HG02759 (cell line): ENCODE measurements at regions not wholly inside any gene's neighbourhood (a gene's known extent, or its start where the extent isn't known, plus 50 kb on each side); places are given as distances from the start of the nearest gene placed in this dataset.

Experiments used
- ATAC-seq: cut with Tn5 transposase; IDR thresholded peaks from one replicate; pipeline ENCODE4 v1.9.1; 2021; ENCODE audit warnings: mild to moderate bottlenecking, moderate library complexity; ENCODE audit not compliant: unreplicated experiment

DNA sequence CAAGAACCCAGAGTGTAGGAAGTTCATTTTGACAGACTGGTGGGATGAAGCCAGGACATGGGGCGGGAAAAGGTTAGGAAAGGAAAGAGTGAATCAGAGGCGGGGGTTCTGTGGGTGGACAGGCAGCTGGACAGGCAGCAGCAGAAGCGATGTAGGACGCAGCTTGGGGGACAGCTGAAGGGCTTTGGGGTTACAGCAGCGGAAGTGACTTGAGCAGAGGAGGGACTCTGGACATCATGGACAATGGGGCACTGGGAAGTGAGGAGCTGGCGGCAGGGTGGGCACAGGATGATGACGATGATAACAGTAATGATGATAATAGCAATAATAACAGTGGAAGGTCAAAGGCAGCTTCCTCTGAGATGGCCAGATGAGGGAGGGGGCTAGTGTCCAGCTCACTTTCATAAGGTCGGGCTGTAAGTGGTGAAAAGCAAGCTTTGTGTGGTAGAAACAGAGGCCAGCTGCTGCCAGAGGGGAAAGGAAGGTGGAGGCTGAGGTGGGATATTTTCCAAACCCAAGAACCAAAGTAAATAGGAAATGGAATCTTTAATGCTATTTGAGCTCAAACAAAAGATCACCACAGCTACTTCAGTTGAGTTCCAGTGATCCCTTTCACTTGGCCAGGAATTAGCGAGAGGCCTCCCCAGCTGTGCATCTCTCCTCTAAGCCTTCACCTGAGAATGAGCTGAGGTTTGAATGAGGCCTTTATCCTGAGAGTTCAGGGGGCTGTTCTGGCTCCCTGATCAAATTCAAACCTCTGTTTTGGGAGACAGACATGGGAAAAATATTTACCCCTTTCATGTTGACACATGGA, 433.5 kb downstream of the DHX35 start:
- no peak for ATAC-seq

DNA sequence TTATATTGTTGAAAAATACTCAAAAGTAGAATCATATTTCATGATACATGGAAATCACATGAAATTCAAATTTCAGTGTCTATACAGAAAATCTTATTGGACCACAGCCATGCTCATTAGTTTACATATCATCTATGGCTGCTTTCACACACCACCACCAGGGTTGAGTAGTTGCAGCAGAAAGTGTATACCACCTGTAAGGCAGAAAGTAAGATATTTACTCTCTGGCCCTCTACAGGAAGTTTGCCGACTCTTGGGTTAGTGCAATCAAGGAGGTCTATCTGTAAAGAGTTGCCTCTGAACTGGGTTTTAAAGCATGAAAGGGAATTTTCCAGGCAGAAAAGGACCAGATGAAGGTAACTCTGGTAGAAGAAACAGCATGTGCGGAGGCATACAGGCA, 432.3 kb downstream of the DHX35 start:
- ATAC-seq: no peak

DNA sequence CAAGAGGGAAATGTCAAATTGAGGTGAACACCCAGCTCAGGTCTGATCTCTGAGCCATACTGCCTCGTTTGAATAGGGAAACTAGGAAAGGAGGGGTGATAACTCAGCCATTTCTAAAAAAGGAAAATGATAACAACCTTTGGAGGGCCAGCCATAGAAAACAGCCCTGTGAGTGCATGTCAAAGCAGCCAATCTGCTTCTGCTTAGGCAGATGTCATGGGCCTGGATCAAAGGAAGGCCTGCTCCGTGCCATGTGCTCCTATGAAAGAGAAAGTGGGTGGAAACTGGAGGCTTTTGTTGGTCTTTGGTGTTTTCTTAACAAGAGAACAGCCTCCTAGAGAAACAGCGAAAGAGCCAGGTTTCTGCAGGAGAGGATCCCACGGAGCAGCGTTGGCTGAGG, 428.0 kb downstream of the DHX35 start:
- no peak for ATAC-seq

DNA sequence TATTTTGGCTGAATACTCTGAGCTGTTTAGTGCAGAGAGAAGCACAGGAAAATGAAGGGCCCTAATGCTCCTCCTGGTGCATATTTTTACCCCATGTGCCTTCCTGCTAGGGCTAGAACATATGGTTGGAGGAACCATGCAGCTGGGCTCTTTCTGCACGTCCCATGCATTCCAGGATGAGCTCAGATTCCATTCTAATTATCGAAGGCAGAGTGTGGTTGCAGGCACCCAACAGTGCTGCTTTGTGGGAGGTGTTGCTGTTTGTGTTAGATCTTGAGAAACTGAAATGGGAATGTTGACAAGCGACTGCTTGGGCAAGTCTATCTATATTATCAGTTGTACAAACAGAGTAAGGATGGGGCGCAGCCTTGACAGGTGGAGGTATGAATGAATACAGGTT, 419.5 kb downstream of the DHX35 start:
- no peak for ATAC-seq

DNA sequence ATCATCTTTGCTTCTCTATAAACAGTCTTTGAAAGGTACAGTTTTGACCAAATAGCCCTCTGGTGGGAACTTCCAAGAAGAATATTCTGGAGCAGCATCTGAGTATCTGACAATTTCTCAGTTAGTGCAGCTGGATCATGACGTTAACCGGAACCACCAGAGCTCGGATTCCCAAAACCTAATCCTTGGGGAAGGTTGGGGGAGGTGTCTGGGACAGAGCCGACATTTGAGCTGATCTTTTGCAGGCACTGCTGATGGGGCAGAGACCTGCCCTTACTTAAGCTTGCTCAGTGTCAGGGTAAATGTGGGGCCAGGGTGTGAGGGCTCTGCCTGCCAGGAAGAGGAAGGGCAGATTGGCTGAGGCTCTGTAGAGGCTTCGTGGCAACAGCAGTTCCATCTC, 416.6 kb downstream of the DHX35 start:
- ATAC-seq: no peak

DNA sequence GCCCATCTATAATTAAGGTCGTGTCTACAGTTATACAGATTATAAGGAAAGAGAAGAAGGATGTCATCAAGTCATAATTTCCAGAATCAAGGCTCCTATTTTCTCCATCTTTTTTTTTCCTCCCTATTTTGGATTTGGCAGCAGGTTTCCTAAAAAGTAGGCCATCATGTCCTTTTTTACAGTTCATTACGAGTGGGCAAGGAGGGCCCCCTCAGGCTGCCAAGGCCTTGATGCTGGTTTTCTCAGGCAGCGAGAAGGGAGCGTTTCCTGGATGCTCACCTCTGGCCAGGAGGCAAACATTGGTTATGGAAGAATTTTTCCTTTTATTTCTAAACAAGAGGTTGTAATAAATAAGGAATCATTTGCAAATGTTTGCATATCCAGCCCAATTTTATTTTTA, 414.6 kb downstream of the DHX35 start:
- ATAC-seq: no peak

DNA sequence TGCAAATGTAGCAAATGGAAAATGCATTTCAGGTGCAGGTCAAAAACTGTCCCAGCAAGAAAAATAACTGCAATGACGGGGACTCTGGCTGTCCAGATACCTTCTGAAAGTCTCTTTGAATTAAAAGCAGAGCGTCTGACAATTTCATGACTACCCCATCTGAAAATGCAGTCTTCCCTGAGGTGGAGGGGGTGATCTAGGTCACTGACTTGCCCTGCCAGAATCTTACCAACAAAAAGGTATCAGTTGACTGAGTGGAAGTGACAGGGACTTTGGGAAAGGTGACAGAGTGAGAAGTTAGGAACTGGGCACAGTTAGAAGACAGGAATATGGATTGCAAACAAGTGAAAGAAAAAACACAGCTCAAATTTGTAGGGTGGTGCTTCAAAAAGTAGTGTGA, 402.2 kb downstream of the DHX35 start:
- ATAC-seq: no peak

DNA sequence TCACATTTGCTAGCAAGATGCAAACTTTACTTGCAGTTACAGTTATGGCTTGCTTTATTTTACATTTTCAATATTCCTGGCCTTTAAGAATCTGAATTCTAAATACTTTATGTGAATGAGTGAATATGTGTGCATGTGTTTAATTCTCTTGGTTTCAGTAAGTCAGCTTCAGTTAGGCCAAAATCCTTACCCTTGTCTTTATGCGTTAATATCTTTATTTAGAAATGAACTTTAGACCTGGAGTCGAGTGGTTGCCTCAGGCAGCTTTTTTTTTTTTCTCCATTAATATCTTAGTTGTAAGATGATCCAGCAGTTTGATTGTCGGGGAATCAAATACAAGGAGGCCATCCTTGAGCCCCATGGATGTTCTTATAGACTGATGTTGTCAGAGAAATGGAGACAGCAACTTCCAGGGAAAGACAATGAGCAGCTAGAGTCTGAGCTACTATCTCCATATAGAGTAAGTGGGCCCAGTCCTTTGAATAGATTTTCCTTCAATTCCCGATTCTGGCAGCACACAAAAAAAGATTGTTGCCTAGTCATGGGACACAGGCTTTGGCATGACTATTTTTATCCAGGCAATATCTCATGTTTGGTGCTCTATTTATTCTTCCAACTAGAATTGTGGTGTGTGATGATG, 398.0 kb downstream of the DHX35 start:
- ATAC-seq: no peak

DNA sequence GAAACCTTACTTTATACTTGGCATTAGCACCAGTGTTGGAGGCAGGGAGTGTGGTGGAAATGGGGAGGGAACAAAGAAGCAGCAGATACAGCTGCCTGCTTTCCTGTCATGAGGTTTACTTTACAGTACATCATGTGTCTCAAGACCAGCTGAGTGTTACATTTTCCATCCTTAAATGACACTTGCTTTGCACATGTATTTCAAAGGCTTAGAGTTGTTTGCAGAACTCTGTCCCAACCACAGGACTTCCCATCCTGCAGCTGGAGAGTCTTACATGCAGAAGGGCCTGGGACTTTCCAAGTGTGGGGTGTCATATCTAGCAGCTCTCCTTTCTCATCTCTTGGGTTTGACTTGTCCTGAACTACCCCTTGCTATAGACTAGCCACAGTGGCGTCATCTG, 395.9 kb downstream of the DHX35 start:
- peak; percentile 78 for ATAC-seq

DNA sequence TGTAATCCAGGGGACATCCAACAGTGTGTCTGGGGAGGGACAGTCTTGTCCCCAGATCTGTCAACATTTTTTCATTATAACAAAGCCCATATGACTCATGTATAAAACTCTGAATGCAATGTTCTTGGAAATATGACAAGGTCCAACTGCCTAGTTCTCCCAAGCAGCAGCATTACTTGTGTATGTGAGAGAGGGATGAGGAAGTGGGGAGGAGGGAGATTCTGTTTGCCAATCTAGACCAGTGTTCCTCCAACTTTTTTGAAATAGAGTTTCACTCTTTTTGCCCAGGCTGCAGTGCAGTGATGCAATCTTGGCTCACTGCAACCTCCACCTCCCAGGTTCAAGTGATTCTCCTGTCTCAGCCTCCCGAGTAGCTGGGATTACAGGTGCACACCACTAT, 394.8 kb downstream of the DHX35 start:
- no peak for ATAC-seq

DNA sequence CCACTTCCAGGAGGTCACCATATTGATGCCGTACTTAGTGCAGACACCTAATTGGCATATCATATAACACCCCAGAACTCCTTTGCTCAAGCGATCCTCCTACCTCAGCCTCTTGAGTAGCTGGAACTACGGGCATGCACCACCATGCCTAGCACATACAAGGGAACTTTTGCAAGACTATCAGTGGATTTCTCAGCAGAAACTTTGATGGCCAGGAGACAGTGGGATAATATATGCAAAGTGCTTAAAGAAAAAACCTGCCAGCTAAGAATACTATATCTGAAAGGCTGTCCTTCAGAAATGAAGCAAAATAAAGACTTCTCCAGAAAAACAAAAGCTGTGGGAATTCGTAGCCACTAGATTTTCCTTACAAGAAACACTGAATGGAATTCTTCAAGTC, 387.1 kb downstream of the DHX35 start:
- no peak for ATAC-seq

DNA sequence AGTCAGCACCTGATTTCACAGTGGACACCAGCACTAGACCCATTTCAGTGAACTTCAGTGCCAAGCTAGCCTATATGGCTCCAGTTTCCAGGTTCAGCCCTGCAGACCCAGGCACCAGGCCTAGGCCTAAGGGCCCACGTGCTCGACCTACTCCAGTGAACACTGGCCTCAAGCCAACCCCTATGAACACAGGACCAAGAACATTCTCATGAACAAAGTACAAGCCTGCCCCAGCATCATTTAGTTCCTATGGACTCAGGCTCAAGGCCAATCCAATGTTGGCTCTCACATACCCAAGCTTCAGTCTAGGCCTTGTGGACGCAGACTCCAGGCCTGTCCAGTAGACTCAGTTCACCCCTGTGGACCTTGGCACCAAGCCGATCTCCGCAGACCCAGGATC, 385.5 kb downstream of the DHX35 start:
- no peak for ATAC-seq

DNA sequence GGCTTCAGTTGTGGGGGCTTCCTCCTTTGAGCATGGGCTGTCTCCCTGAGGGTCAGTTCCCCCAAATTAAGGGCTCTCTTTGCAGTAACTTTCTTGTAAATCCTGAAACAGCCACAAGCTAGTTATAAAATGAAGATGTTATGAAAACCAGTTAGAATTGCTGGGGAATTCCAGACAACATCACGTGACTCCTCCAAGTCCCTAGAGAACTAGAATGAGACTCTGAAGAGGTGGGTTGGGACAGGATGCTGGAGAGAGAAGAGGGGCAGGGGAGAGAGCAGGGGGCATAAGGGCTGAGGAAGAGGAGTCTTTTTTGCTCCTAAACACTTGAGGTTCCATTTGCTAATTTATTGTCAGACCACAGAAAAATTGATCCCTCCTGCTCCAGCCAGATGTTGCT, 380.3 kb downstream of the DHX35 start:
- ATAC-seq: no peak

DNA sequence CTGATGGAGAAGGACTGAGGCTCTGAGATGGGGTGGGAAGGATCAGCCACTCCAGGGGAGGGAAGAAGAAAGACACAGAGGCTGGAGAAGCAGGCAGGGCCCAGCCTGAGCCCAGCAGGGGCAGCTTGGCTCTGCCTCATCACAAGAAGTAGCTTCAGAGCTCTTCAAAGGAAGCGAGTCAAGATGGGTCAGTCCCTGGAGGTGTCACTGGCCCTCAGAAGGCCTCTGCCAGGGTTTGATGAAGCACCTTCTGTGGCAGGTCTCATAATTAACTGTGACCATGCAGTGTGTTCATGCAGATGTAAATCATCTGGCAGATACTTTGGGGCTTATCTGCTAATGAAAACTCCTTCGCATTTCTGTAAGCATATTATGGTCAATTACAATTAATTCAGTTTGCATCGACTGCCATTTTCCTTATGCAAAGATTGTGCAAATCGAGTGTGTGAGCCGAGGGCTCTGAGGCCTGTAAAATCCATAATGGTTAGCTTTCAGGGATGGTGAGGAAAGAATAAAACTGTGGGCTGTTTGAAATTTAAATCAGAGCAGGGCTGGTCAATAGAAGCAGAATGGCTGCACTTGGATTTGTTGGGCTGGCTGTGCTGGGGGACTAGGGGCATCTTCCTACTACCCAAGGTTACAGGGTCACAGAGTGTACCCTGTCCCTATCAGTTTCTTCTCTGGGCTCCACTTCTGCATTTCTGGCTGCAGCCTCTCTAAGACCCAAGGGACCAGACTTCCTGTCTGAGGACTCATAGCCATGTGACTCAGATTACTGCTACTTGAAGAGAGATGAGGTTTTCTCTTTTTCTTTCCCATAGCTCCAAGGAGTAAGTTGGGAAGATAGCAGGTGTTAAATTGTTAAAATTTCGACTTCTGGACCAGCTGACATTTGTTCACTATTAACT, 376.6 kb downstream of the DHX35 start:
- ATAC-seq: peak; percentile 99

DNA sequence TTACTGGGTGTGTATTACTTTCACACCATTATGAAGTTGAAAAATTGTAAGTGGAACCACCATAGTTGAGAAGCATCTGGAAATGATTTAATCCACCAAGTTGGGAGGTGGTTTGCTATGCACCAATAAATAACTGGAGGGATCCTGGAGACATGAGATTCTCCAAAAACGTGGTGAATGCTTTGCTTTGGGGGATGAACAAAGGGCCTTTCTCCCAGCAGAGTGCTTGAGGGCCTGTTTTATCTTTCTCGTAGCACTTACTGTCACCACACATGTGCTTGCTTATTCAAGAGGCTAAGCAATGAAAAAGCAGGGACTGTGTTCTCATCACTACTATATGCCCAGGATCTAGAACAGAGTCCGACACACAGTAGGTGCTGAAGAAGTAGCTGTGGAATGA, 371.1 kb downstream of the DHX35 start:
- ATAC-seq: no peak

DNA sequence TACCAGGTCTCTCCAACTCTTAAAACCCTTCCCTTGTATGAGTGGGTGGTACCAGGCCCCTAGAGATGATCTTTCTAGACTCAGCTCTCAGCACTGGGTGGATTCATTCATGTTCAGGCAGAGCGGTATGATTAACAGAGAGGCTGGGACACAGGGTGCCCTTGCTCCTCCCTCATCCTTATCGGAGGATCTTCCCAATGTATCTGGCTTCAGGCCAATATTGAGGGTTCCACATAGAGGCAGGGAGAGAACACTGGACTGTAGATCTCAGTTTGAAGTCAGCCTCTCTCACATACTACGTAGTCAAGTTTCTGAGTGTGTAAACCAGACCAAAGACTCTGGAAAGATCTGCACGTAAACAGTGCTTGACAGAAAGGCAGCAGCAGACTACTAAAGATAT, 366.2 kb downstream of the DHX35 start:
- no peak for ATAC-seq

DNA sequence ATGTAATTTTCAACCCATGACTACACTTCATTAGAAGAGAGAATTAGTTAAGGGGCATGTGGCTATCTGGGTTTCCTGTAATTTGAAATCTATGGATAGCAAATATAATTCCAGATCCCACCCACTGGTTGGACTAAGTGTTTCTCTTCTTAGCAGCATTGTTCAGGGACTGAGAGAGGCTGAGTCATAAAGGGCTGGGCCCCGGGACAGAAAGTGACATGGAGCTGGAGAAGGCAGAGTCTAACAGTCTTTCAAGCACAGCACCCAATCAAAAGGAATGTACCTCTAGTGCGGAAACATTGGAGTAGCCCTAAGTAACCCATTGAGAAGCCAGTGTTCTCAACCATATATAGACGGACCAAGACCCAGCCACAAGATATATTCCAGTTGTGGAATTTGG, 363.9 kb downstream of the DHX35 start:
- ATAC-seq: no peak

DNA sequence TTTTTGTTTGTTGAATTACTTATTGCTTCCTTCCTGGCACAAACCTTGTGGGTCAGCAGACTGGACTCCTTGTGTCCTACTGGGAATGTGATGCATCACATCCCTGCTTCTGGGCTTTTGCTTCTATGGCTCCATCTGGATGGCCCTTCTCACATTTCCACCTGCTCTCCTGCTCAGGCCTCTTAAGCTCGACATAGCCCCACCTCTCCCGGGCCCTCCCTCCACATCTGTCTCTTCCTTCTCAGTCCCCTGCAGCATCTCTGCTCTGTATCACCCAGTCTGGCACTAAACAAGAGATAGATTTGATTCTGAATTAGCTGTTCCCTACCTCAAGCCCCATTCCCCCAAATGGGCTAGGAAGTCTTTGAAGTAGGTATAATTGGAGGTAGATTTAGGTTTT, 356.8 kb downstream of the DHX35 start:
- ATAC-seq: no peak

DNA sequence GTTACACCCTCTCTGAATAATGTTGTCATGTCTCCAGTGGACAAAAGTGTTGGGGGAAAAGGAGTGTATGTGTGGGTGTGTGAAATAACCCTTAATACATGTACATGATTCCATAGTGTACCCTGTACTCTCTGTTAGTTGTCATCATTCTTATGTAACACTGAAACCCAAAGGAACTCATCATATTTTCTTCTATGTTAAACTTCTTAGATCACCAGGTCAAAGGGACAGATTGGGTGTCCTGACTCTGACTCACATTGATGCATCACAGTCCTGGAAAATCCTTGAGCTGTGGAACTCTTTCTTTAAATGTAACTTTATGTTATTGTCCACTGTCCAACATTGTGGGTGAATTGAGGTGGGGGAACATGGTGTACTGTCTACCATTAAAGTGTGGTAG, 350.5 kb downstream of the DHX35 start:
- no peak for ATAC-seq

DNA sequence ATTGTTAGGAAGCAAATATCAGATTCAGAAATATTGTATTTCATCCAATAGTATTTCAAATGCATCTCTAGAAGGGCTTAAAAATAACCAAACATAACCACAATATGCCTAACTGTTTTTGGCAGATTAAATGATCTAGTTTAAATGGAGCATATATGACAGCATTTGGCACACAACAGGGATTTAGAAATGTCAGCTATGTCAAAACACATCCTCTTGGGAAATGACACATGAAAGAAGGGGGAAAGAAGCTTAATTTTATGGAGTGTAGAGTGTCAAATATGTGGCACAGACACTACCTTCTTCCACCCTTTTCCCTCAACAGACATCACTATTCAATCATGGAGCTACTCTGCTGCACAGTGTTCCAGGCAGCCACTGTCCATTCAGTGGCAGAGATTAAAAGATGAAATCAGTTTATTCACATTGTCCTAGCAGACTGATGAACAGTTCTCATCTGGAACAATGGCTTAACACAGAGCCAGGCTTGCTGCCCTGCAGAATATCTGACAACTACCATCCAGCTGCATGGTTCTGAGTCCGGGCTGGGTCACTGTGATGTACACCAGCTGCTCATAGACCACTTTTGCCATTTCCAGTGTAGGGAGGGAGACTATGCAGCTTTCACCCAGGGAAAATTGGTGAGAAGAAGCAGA, 349.8 kb downstream of the DHX35 start:
- ATAC-seq: no peak

DNA sequence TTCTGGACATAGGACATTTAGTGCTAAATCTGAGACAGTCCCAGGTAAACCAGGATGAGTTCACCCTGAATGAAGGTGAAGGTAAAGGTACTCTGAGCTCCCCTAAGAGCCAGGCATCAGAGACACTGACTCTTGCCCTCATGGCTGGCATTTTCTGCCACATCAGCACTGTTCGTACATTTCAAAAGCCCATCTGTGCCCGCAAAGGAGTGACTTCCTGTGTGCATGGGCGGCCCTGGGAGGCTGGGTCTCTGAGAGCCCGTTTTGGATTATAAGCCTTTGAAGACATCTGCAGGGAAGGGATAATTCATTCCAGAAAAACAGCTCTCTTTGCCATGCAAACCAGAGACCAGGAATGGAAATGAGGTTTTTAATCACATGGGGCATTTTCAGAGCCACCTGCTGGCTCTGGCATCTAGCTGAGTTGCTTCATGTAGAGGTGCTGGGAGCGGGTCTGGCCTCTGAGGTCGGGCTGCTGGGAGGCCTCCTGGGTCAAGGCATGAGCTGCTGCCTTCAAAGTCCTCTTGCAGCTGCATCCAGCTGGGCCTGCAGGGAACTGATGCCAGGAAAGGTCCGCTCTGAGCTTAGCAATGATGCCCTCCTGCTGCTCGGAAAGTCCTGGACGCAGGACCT, 348.3 kb downstream of the DHX35 start:
- no peak for ATAC-seq
